IPS-NIHi7 (cell line): ENCODE measurements at regions not wholly inside any gene's neighbourhood (a gene's known extent, or its start where the extent isn't known, plus 50 kb on each side); places are given as distances from the start of the nearest gene placed in this dataset.
"Not testable (repeated sequence)": the region's sequence is repeated elsewhere in the genome, so short reads cannot be mapped to it uniquely, and the experiment has no call there.

Experiments used
- DNase-seq: peaks from one replicate; pipeline ENCODE4 v3.0.0; 2012; ENCODE audit warnings: mixed read lengths; ENCODE audit errors: extremely low spot score

DNA sequence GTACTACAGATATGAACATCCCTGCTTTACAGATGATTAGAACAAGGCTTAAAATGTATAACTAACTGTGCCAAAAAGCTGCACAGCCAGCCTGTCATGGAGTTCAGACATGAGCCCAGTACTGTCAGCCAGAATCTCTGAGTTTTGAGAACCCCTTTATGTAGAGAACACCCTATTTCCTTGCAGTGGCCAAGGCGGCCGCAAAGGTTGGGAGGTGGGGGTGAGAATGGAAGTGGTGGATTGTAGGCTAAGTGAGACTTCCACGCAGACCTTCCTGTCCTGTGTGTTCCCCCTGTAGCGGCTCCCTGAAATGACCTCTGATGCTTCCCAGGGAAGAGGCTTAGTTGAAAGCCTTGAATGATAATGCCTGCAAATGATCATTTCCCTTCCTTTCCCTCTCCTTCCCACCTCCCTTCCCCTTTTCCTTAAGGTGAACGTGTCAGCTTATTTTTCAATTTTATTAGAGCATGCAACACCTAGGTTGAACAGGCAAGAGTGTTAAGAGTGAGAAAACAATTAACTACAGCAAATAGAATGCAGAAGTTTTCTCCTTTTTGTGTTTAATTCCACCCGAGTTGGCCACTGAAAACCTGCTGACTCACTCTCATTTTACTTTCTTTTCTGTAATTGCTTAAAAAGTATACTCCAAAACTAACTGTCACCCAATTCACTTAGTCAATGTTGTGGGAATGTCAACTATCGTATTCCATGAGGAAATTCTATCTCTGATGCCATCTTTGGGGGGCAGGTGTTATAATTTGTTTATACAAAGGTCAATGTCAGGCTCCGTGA lies 167.0 kb upstream of the EDNRB start:
- no peak for DNase-seq

- no peak for DNase-seq
Observed at GRCh38 chr13:78084401-78084800, 165.8 kb upstream of the EDNRB start.

DNA sequence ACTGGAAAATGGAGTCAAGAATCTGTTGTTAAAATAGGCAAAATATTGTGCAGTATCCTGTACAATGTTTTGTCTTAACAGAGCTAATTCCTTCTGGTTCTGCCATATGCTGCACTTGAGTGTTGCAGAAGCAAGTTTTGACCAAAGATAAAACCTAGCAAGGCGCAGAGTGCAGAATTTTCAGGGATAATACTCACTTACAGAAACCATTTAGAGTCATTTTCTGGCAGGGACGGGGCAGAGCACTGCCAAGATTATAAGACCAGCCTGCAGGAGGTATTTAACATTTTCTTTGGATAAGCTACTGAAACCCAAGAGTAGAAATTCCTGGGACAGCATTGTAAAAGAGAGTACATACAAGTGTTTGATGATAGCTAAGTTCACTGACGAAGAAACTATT lies 159.5 kb upstream of the EDNRB start:
- DNase-seq = no peak

GRCh38 chr13:78067290-78067689 lies 148.7 kb upstream of the EDNRB start:
- DNase-seq = no peak

DNA sequence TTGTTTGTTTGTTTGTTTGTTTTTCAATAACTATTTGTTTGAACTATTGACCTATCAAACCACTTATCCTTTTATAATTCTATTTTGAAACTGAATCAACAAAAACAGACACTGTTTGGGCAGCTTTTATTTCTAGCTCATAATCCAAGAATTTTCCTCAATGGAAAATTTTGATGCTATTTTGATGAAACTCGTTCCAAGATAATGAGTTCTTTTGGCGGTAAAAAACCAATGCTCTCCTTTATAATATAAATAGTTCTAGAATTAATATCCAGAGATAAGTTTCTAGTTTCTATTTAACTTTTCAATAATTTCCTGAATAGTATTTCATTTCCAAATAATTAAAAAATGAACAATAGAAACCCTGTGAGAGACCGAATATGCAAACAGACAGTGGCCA lies 146.5 kb upstream of the EDNRB start:
- DNase-seq = no peak

GRCh38 chr13:78061806-78062205 lies 143.2 kb upstream of the EDNRB start:
- DNase-seq = no peak

DNA sequence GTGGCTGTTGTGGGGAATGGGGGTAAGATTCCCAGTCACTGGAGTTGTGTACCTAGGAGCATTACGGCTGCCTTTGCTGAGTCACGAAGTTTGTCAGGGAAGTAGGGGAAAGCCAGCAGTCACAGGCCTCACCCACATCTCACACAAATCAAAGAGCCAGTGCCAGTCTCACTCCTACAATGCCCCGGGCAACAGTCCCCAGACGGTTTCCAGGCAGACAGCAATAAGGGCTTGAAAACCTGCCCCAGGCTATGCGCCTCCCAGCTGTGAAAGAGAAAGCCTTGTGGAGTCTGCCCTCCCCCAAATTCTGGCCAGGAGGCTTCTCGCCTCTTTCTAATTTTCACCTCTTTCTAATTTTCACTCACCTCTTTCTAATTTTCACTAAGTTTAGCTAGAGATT lies 142.3 kb upstream of the EDNRB start:
- no peak for DNase-seq

GRCh38 chr13:78056865-78057264 lies 138.2 kb upstream of the EDNRB start:
- DNase-seq = not testable (repeated sequence)

DNA sequence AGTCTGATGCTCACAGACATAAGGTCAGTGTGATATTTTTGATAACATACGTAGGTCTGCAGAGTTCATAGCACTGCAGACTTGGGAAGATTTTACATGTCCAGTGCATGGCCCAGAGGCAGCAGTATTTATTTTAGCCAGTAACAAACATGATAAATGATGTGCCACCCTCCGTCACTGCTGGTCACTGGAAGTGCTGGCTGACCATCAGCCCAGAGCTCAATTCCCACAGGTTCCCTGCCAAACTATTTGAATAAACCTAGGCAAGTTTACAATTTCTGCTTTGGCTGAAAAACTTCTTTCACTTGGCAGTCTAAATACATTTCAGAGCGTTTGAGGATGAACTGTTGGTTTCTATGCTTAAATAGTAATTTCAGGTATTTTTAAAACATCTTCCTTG lies 135.5 kb upstream of the EDNRB start:
- DNase-seq = no peak

- DNase-seq = no peak
Observed at GRCh38 chr13:78047151-78047550, 128.5 kb upstream of the EDNRB start.

GRCh38 chr13:78046331-78046730 lies 127.7 kb upstream of the EDNRB start:
- no peak for DNase-seq

GRCh38 chr13:78045916-78046315 lies 127.3 kb upstream of the EDNRB start:
- DNase-seq = no peak

- DNase-seq = not testable (repeated sequence)
Observed at GRCh38 chr13:78041366-78041765, 122.7 kb upstream of the EDNRB start.

DNA sequence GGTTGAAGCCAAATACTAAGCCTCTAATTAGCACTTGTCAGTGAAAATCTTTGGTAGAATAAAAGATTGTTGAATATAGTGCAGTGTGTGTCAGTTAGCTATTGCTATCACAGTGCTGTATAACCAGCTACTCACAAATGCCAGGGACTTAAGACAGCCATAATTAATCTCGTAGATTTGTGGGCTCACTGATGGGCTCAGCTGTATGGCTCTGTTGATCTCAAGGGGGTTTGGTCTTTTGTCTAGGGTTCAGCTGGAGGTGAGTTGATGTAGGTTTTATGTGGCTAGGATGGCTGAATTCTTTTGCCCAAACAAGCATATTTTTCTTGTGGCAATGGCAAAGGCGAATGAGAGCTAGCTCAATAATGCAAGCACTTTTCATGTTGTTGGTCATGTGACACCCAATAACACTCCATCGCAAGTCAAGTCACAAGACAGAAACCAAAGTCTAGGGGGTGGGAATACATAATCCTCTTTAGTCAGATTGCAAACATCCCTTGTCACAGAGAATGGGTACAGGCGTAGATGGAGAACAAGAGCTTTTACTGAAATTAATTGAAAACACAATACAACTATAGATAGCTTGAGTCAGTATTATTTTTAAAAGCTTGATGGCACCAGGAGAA lies 121.7 kb upstream of the EDNRB start:
- DNase-seq = no peak

DNA sequence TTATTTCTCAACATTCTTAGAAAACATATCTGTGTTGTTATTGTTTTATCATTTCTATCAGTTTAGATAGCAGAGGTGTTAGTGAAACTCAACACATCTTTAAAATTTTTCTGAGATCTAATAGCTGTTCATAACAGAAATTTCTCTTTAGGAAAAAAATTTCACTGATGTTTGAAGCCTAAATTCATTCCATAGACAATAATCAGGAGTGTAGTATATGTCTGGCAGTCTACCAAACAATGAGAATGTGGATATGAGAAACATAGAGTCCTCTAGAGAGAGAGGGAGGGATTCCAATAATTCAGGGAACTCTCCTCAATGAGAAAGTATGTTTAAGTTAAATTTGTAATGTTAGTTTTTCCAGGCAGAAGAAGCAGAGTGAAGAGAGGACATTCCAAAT lies 118.2 kb upstream of the EDNRB start:
- no peak for DNase-seq

DNA sequence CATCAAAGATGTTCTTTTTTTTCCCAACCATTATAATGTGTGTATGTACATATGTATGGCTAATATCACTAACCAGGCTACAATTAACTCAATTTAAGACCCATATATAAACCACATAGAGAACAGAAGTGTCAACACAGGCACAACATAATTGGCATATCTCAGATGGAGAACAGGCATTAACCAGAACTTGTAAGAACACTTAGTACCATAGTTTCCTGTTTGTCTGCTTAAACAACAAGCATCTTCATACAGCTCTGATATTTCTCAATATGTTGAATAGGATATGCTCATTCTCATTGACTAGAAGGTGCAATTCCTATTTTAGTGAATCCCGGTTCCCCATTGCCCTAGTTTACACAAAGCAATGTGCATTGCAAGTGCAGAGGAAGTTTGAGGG lies 116.9 kb upstream of the EDNRB start:
- DNase-seq = no peak

- DNase-seq = no peak
Observed at GRCh38 chr13:78033509-78033908, 114.9 kb upstream of the EDNRB start.

DNA sequence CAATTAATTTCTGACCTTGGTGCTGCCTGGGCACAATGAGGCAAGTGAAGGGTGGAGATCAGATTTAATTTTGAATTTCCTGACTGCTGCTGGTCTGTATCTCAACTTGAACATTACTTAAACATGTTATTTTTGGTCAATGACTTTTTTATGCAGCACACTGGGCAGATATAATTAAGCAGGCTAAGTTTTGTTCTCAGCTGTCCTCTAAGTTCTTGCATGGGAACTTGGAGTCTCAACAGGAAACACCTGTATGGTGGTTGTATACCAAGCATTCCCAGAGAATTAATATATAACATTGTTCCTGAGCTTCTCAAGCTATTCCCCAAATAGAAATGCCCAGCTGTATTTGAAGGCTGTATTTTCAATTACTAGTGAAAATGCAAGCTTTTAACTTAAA lies 113.5 kb upstream of the EDNRB start:
- DNase-seq = no peak

DNA sequence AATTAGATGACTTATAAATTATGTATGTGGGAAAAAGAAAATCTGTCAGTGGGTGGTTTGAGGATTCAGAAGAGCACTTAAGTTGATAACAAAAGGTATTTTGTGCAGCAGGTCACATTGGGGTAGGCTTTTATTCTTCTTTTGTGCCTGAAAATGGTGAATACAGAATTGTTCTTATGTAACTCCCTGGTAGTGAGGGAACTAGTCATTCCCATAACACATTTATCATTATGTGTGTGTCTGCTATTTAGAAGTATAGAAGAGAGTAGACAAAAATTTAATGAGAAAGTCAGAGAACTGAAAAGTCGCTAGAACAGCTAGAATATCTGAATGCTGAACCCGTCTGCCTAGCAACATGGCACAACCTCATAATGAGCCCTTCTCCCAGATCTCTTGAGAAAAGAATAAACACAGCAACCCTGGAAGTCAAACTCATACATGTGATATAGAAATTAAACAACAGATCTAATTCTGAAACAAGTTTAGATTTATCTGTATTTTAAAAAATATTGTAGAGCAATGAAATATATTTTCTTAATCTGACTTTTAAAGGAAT lies 111.8 kb upstream of the EDNRB start:
- DNase-seq = no peak

DNA sequence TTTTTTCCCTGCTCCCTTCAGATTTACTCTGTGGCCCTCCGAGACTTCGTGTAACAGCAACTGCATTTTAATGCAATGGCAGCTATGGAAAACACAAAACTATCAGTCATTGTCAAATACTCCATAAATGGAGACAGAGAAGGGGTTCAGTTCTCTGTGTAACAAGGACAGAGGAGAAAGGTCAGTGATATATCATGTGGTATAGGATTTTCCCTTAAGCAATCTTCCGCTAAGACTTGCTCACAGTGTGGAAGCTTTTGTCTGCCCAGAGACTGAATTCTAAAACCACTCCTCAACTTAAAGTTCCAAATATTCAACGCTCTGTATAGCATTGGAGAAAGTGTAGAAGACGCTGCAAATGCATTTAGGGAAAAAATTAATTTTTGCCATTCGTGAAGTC lies 111.3 kb upstream of the EDNRB start:
- DNase-seq = no peak

- DNase-seq = no peak
Observed at GRCh38 chr13:78028960-78029359, 110.3 kb upstream of the EDNRB start.

GRCh38 chr13:78024996-78025395 lies 106.4 kb upstream of the EDNRB start:
- DNase-seq = no peak

GRCh38 chr13:78022164-78022877 lies 103.7 kb upstream of the EDNRB start:
- no peak for DNase-seq
